ENCODE measurements at regions not wholly inside any gene's neighbourhood (a gene's known extent, or its start where the extent isn't known, plus 50 kb on each side); places are given as distances from the start of the nearest gene placed in this dataset.
"Not testable (repeated sequence)": the region's sequence is repeated elsewhere in the genome, so short reads cannot be mapped to it uniquely, and the experiment has no call there.

DNA sequence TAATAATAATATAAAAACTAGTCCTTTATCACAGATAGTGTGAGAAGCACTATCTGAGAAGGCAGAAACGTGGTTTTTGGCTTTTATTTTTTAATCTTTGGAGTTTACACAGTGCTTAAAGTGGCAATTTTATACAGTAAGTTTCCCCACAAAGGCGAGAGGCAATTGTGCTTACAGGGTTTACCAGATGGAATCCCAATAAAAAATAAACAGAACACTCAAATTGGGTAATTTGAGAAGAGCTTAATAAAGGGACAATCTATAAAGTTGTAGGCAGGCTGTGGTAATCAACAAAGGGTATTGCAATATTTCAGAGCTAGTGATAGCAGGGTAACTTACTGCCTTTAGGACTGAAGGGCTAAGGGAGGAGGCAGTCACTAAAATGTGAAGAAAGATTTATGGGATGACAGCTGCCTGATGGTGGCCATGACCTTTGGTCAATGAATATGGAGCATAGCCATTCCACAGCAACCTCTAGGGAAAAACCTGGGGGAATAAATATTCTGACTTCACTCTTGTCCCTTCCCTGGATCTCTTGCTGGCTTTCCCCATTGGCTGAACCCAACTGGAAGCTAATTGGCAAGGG is 108.9 kb upstream of the GPR39 start:
- intact Hi-C loops (cut with DNase I); DNase-seq (ENCODE audit: low spot score): not testable (repeated sequence)

DNA sequence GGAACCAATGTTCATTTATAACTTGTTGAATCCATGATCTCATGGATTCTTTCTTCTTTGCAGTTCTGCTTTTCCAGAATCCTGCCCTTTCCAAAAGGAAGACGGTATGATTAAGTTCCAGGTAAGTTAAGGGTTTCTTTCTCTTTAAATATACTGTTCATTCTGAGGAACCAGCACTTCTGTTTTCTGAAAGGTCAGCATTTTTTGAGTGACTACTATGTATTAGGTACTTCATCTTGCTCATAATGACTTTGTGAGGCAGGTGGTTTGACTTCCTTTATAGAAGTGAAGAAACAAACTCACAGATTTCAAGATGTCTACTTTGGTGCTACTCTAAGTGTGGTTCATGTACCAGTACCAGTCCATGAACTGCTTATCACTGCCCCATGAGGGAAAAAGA is 107.4 kb upstream of the GPR39 start:
- DNase-seq (ENCODE audit: low spot score); intact Hi-C loops (cut with DNase I): not testable (repeated sequence)

DNA sequence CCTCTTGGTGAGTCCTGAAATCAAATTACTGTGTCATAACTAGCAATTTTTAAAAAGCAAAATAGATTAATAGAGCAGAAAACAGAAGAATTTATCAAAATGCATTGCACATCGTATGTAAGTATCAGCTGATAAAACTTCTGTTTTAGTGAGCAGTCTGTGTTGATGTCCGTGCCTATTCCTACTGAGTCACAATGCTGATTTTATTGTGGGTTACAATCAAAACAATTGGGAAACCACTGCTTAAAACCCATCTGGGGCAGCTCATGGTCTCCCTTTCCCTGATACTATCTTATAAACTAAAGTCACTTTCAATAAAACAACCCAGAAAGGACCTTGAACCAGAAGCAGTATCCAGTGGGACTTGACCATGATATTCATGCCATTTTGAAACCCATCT is 101.1 kb upstream of the GPR39 start:
- DNase-seq (ENCODE audit: low spot score); intact Hi-C loops (cut with DNase I): not testable (repeated sequence)

DNA sequence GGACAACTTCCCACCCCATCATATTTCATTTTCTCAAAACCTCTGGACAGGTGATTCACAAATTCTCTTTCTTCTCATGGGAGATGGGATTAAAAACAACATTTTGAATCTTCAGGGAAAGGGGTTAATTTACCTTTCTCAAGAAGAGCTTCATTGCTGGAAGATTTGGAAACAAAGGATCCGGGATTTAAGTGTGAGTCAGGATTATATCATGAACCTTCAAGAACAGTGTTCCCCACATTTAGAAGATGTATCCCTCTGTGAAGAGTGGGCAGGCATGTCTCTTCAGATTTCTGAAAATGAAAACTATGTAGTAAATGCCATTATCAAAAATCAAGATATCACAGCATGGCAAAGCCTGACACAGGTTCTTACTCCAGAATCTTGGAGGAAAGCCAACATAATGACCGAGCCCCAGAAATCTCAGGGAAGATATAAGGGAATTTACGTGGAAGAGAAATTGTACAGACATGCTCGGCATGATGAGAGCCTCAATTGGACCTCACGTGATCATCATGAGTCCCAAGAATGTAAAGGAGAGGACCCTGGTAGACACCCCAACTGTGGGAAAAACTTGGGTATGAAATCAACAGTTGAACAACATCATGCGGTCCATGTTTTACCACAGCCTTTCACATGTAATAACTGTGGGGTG is 99.5 kb upstream of the GPR39 start:
- intact Hi-C loops (cut with DNase I); DNase-seq (ENCODE audit: low spot score): not testable (repeated sequence)

DNA sequence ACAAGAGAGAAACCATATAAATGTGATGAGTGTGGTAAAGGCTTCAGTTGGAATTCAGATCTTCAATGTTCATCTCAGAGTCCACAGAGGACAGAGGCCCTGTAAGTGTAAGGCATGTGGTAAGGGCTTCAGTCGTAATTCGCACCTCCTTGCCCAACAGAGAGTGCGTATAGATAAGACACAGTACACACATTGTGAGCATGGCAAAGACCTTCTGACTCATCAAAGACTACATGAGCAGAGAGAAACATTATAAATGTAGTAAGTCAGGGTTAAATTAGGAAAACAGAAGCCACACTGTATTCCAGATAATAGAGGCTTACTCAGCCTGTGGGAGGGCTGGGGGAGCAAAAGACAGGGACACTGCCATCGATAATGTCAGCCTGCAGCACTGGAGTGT is 98.1 kb upstream of the GPR39 start:
- DNase-seq (ENCODE audit: low spot score); intact Hi-C loops (cut with DNase I): not testable (repeated sequence)

DNA sequence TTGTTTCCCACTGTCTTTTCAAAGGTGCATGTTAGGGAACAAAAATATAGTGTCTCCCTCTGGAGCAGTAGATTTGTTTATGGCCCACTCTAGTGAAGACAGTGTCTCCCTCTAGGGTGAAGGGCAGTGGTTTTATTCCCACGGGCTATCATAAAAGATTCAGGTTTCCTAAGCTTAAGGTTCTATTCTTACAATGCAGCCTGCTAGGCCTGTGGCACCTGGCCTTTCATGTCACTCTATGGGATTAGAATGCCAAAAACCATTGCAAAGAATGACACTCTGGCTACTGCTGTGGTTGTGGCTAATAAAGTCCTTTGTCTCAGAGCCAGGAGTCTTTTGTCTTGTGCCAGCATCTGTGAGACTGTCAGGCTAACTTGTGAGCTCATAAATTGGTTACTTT is 92.6 kb upstream of the GPR39 start:
- DNase-seq (ENCODE audit: low spot score); intact Hi-C loops (cut with DNase I): not testable (repeated sequence)

DNA sequence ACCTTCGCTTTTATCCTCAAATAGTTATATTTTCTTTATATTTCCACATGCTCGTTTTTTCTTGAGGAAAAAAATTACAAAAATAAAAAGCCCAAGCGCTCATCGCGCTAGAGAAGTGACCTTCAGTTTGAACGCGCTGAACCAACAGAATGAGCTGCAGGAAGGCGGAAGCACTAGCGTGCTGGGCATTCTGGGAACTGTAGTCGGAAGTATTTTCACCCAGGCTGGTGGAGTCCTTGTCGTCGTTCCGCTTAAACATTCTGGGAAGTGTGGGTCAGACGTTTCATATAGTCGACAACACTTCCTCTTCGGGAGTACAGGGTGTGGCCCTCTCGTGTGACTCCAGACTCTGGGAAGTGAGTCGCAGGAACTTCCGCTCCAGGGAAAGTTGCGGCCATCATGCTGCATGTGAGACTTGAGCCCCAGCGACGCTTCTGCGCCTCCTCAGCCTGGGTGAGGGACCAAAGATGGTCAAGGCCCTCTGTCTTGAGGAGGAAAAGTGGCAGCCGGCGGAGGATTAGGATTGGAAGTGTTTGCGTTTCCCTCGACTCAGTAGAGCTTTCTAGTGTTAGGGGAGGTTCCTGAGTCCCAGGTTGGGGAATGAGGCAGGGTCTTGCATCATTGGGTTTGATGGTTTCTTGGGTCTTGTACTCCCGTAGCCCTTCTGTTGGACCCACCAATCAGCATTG is 84.1 kb upstream of the GPR39 start:
- intact Hi-C loops (cut with DNase I); DNase-seq (ENCODE audit: low spot score): not testable (repeated sequence)

DNA sequence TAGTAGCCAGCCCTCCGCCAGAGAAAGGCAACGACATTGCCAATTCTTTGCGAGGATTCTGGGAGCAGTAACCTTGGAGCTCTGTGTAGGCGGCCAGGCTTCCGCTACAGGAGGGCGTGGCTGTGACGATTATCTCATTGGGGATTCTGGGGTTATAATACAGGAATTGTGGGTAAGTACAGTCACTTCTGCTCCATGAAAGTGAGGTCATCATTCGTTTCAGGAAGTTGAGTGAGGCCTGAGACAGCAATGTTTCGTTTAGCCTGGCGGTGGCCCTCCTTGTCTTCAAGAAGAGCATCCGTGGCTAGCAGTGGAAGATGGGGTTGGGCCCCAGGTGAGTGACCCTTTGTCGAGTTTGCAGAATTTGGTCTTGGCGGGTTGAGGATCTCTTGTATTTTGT is 79.5 kb upstream of the GPR39 start:
- intact Hi-C loops (cut with DNase I); DNase-seq (ENCODE audit: low spot score): not testable (repeated sequence)

DNA sequence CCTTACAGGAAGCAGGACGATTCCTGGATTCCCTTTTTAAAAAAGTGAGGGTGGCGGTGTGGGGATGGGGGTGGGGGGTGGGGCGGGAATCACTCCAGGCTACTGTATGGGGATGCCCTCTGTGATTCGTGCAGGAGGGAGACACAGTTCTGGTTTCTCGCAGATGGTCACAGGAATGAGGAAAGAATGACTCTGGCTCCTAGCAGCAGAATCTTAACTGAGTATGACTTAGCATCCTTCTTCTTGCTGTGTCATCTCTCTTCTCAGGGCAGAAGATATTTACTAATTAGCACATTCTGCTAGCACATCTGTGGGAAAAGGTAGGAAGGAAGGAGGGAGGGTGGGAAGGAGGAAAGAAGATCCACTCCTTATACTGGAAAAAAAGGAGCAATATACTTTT is 78.8 kb upstream of the GPR39 start:
- DNase-seq (ENCODE audit: low spot score); intact Hi-C loops (cut with DNase I): not testable (repeated sequence)

DNA sequence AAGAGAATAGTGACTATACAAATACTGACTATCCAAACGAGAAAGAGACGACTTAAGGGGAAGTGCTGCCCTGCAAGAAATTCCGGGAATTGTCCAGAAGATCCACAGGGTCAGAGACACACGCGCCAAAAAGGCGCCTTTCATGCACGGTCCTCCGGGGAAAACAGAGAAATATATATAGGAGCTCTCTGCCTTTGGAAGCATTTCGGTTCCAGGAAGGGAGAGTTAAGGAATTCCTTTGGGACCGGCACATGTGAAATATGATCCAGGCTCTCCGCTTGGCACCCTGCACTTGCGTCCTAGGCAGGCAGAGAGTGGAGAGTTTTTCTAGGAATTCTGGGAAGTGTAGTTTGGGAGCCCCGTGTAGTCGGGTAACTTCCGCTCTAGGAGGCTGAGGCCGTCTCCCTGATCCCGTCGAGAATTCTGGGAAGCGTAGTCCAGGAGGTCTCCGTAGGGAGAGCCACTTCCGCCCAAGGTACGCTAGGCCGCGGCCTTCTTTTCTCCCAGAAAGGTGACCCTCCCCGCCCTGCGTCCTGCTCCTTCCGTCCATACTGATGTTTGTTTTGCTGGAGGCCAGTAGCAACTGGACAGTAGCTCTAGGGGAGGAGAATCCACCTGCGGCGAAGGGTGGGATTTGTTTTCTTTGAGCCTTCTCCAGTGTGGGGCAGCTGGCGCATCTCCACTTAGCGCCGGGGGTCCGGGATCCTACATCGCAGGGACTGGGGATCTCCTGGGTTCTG is 69.4 kb upstream of the GPR39 start:
- peak; percentile 92 for DNase-seq (ENCODE audit: low spot score)
- intact Hi-C loops (cut with DNase I) = not testable (repeated sequence)

DNA sequence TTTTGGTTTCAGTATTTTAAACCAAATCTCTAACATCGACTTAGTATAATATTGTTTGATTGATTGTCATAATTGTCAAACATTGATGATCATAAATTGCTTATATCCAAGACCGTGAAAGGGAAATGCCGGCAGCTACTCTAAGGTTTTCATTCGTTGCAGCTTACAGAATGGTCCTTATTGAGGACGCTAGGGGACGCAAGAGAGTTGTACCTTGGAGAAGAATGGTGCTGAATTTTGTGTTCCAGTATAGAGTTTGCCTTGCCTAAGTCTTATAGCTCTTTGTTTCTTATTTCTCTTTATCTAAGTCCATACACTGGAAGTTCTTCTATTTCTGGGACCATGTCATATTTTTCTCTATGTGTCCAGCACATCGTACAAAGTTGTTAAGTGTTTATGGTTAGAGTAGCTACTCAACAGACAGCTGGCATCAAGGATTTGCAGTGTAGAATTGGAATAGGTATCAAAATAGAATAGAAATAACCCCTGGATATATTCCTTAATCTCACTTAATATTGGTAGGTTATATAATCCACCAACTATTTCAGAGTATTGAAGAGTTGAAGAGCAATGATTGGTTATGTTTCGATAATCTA is 67.4 kb upstream of the GPR39 start:
- intact Hi-C loops (cut with DNase I); DNase-seq (ENCODE audit: low spot score): not testable (repeated sequence)

DNA sequence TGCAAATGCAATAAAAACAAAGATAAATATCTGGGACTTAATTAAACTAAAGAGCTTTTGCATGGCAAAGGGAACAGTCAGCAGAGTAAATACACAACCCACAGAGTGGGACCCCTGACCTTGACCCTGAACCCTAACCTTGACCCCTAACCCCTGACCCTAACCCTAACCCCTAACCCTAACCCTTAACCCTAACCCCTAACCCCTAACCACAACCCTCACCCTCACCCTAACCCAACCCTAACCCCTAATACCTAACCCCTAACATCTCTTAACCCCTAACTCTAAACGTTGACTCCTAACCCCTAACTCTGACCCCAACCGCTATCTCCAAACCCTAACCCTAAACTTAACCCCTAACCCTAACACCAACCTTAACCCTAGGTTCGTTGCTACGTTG is 64.9 kb upstream of the GPR39 start:
- intact Hi-C loops (cut with DNase I); DNase-seq (ENCODE audit: low spot score): not testable (repeated sequence)

DNA sequence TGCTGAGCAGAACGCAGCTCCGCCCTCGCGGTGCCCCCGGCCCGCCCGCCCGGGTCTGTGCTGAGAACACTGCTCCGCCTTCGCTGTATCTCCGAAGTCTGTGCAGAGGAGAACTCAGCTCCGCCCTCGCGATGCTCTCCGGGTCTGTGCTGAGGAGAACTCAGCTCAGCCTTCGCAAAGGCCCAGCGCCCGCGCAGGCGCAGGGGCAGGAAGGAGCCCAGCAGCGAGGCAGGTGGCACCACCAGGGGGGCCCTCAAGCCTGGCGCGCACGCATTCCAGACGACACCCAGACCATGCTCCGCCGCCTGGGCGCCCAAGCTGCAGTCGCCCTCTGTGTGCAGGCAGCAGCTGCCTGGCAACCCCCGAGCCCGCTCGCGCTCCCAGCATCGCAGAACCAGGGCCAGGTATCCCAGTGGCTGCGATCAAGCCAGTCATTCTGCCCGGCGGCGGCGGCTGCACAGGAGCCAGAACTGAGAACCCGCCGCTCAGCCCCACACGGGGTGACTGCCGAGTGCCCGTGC is 64.1 kb upstream of the GPR39 start:
- intact Hi-C loops (cut with DNase I); DNase-seq (ENCODE audit: low spot score): not testable (repeated sequence)

DNA sequence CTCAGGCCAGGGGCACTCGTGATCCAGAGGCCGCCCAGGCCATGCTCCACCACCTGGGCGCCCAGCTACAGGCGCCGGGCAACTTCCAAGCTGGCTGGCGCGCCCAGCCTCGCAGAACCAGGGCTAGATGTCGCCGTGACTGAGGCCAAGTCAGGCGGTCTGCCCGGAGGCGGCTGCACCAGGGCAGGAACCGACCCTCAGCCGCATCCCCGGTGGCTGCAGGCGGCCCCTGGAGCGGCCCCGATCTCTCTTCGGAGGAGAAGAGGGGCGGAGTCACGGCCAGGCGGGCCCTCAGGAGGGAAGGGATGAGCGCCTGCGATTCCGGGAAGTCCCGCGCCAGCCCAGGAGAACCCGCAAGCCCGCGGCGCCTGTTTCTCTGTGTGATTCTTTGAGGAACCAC is 63.2 kb upstream of the GPR39 start:
- DNase-seq (ENCODE audit: low spot score) = peak; percentile 81
- intact Hi-C loops (cut with DNase I) = not testable (repeated sequence)

DNA sequence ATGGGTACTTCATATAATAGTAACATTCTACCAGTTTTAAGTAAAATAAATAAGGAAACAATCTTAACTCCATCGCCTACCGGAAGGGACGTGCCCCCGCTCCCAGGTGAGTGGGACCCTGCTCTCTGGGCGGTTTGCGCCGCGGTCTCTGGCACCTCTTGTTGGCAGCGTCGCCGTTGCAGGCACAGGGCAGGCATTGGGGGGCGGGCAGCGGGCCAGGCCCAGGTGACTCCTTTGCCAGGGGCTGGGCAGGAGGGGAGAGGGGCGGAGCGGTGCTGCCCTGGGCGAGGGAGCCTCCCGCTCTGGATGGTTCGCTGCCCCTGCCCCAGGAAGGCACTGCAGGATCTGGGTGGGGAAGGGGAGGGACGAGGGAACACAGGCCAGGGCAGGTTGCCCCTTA is 55.6 kb upstream of the GPR39 start:
- intact Hi-C loops (cut with DNase I) = not testable (repeated sequence)
- peak; percentile 84 for DNase-seq (ENCODE audit: low spot score)

DNA sequence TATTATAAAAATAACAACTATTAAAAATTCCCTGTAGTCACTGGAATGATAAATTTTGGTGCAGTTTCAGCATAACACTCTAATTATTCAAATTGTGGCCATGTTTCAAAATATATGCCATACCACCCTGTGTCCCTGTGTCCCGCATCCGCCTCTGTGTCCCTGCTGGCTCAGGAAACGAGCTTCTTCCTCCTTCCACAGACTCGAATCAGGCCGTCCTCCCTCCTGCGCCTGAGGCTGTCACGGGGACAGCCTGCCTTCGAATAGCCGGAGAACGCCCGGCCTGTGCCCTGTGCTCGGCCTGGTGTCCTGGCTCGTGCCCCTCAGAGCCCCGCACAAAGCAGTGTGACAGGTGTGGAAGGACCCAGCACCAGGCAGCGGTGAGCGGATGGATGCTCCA is 55.1 kb upstream of the GPR39 start:
- DNase-seq (ENCODE audit: low spot score); intact Hi-C loops (cut with DNase I): not testable (repeated sequence)

DNA sequence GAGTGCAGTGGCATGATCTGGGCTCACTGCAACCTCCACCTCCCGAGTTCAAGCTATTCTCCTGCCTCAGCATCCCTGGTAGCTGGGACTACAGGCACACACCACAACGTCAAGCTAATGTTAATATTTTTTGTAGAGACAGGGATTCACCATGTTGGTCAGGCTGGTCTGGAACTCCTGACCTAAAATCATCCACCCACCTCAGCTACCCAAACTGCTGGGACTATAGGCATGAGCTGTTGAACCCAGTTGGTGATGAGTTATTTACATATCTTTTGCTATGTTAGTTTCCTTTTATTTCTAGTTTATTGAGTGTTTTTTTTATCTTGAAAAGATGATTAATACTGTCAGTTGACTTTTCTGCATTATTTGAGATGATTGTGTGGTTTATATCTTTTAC is 53.3 kb upstream of the GPR39 start:
- intact Hi-C loops (cut with DNase I); DNase-seq (ENCODE audit: low spot score): not testable (repeated sequence)

DNA sequence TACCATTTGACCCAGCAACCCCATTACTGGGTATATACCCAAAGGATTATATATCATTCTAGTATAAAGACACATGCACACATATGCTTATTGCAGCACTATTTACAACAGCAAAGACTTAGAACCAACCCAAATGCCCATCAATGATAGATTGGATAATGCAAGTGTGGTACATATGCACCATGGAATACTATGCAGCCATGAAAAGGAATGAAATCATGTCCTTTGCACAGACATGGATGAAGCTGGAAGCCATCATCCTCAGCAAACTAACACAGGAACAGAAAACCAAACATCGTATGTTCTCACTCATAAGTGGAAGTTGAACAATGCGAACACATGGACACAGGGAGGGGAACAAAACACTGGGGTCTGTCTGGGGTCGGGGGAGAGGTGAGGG is 50.6 kb upstream of the GPR39 start:
- DNase-seq (ENCODE audit: low spot score); intact Hi-C loops (cut with DNase I): not testable (repeated sequence)

DNA sequence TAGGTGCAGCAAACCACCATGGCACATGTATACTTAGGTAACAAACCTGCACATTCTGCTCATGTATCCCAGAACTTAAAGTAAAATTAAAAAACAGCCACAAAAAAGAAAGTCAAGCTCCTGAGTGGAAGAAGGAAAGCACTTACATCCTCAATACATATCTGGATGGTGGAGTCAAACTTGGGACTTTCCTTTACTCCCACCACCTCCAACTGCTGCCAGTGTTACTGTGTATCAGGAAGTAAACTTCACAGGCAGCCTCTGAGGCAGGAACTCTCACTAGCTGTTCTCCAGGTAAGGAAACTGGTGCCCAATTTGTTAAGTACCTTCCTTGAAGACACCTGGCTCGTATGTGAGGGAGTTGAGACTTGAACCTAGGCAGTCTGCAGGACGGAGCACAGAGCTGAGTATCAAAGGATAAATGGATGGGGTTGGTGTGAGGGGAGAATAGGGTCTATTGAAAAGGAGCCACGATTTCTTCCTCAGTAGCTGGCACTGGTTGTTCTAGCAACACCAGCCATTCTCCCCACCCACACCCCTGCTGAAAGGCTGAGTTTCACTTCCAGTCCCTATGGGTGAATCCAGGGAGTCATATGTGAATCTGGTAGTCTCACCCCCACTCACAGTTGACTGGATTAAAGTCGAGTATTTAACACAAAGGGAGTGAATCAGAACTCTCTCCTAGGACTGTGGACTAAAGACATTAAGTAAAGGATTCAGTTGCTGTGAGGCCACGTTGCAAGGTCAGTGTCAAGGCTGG is 50.0 kb upstream of the GPR39 start:
- no peak for DNase-seq (ENCODE audit: low spot score)
- intact Hi-C loops (cut with DNase I) = no loop called here

Data from posterior vena cava (tissue), 2 donors.